COLO668 (cell line): ENCODE measurements at regions not wholly inside any gene's neighbourhood (a gene's known extent, or its start where the extent isn't known, plus 50 kb on each side); places are given as distances from the start of the nearest gene placed in this dataset.

Experiments
- DNase-seq: peaks from one replicate; lab custom pipeline; 2025; ENCODE audit not compliant: unreplicated experiment; lab: John Stamatoyannopoulos, UW

DNA sequence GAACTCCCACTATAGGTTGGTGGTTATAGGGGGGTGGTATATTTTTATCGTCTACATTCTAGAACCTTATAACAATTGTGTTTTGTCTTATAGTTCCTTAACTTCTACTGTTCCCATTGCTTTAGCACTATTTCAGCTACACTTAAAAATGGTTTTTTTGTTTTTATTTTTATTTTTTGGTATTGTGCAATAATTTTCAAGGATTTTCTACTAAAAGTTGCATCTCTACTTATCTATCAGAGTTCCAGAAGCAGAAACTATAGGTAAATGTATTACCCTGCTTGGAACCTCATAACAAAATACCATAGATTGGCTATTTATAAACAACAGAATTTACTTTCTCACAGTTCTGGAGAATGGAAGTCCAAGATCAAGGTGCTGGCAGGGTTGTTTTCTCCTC lies 981.6 kb upstream of the CNTNAP5 start:
- DNase-seq = no peak

DNA sequence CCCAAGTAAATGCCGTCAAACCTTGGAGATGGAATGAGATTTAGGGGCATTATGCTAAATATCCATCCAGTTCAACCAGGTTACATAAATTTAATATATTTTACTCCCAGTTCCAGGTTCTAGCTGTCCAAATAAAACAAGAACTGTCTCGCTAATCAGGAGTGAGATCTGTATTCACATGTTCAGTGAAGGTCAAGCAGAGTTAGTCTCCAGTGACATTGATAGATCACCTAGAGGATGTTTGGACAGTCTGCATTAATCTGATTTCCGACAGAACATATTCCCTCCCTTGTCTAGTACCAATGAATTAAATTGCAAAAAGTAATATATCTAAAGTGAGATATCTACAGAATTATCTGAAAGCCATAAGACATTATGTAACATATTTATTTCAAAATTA lies 979.4 kb upstream of the CNTNAP5 start:
- no peak for DNase-seq

DNA sequence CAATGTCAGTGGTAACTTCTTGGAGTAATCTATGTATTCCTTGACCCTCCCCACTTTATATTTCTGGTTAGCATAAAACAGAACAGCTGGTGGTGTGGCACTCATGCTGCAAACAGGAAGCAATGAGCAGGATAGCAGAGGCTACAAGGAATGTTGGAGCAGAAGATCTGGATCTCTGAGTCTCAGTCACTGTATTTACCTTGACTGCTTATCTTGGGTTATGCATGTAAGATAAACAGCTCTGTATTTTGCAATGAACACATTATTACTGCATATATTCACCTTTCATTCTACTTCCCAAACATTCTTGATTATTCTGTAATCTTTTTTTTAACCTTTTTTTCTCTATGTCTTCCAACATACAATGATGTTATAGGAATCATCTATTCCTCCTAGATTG lies 977.9 kb upstream of the CNTNAP5 start:
- DNase-seq = no peak

DNA sequence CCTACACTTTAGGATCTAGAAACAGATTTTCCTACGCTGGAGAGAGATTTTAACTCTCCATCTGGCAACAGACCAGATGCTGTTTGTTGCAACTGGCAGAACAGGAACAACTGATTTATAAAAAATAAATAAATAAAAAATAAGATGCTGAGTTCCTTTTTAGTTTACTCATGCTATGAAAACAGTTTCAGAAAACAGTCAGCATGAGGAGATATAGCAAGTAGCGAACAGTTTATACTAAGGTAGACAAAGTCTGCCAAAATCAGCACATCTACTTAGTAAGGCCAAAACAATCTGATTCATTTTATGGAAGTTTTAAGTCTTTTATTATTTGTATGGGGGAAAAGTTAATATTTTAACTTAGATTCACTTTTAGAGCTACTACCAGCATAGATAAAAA lies 974.0 kb upstream of the CNTNAP5 start:
- DNase-seq = no peak

DNA sequence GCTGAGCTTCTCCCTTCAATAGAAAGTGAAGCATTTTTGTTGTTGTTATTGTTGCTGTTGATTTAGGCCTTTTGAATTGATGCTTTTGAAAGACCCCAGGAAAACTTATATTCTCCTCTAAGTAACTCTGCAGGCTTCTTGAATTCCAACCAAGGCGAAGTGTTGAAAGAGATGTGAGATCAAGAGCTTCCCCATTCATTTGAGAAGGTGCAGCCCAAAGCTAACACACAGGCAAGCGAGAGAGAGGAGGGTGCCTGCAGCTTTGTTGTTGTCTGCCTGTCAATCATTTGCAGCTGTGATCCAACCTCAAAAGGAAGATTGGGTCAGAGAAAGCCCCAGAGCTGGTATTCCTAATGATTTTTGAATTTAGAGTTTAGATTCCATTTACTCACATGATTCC lies 963.6 kb upstream of the CNTNAP5 start:
- no peak for DNase-seq

DNA sequence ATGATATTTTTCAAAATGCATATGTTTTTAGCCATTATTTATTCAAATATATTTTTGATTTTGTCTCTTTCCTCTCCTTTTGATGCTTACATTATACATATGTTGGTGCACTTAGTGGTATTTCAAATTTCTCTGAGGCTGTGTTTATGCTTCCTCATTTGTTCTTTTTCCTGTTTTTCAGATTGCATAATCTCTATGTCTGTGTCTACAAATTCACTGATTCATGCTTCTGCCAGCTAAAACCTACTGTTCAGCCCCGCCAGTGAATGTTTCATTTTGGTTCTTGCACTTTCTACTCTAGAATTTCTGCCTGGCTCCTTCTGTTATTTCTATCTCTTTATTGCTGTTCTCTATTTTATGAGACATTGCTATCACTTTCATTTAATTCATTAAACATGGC lies 951.7 kb upstream of the CNTNAP5 start:
- no peak for DNase-seq

DNA sequence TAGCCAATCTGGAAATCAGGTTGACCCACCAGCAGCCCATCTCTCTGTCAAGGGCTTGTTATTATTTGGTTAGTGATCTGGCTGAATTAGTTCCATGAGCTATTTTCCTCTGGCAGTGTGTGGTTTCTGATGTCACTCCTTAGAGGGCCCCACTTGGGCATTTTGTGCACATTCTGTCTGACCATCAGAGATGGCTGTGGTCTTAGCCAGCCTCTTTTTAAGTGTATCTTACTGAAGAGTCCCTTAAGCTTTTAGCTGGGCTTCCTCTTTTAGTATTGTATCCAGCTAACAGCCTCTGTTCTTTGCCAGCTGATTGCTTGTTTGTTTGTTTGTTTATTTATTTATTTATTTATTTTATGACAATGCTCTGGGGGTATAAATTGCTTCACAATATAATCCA lies 951.1 kb upstream of the CNTNAP5 start:
- no peak for DNase-seq

DNA sequence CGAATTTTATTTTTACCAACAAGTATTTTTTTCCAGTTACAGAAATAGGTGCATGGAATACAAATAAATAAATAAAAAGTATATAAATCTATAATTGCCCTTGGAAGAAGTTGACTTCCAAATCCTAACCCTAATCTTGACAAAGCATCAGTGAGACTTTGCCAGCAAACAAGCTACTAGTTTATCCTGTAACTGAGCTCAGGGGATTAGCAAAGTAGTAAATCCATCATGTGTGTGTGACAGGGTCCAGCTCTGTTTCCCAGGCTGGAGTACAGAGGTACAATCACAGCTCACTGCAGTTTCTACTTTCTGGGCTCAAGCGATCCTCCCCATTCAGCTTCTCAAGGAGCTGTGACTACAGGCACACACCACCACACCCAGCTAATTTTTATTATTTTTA lies 948.0 kb upstream of the CNTNAP5 start:
- DNase-seq = no peak

DNA sequence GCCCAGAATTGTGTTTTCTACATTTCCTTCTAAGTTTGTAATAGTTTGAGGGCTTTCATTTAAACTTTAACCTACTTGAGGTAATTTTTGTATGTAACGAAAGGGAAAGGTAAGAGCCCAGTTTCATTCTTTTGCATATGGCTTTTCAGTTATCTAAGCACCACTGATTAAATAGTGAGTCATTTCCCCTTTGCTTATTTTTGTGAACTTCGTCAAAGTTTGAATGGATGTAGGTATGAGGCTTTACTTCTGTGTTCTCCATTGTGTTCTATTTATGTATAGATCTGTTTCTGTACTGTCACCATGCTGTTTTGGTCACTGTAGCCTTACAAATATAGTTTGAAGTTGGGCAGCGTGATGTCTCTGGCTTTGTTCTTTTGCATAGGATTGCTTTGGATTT lies 944.8 kb upstream of the CNTNAP5 start:
- DNase-seq = no peak

DNA sequence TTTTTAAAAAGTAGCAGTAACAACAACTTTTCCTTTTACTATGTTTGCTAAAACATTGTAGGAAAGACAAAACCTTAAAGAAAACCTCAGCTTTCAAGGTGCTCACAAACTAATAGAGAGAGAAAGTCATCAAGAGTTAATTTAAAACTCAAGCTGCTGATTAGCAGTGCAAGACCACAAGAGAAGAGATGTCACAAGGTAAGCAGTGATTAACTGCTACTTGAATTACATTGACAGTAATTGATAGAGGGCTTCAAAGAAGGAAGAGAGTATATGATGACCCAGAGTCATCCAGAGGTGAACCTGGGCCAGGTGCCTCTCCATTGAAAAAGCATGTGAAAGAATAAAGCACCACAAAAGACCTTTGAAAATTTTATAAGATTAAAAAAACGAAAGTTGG lies 939.6 kb upstream of the CNTNAP5 start:
- DNase-seq = no peak

DNA sequence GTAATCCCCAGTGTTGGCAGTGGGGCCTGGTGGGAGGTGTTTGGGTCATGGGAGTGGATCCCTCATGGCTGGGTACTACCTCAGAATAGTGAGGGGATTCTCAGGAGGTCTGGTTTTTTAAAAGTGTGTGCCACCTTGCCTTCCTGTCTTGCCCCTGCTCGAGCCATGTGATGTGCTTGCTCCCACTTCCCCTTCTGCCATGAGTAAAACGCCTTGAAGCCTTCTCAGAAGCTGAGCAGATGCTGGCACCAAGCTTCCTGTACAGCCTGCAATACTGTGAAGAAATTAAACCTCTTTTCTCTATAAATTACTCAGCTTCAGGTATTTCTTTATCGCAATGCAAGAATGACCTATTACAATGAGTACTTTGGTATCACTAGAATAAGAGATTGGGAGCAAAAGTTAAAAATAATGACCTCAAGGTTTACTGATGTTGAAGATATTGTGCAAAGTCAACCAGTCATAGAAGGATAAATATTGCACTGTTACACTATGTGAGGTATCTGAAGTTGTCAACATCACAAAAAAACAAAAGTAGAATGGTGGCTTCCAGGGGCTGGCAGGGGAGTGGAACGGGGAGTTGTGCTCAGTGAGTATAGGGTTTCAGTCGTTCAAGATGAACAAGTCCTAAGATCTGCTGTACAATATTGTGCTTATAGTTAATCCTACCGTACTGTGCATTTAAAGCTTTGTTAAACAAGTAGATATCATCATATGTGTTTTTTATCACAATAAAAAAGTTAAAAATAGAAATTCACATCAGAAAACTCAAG lies 938.3 kb upstream of the CNTNAP5 start:
- no peak for DNase-seq

DNA sequence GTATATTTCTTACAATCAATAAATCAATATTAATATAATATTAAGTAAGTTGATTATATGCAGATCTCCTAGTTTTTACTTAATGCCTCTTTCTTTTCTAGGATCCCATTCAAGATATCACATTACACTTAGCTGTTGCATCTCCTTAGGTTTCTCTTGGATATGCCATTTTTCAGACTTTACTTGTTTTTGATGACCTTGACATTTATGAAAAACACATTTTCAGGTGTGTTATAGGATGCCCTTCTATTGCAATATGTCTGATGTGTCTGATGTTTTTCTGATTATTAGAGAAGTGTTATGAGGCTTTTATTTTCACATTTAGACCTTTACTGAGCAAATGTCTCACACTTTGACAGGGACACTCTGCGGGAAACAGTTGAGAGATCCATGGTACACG lies 933.6 kb upstream of the CNTNAP5 start:
- DNase-seq = no peak

DNA sequence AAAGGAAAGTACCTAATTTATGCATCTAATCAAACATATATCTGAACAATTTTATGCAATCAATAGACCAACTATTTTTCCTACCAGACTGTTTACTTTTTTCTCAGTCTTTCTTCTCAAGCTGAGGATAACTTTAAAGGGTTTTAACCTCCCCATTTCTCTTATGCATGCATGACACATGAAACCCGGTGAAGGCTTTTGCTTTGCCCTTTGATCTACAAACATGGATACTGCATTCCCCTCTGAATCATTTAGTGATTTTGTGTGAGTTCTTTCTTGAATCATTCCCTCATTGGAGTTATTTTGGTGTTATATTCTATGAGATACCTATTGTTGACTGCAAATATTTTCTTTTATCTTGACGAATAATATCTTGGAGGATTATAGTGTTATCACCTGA lies 931.9 kb upstream of the CNTNAP5 start:
- DNase-seq = no peak

DNA sequence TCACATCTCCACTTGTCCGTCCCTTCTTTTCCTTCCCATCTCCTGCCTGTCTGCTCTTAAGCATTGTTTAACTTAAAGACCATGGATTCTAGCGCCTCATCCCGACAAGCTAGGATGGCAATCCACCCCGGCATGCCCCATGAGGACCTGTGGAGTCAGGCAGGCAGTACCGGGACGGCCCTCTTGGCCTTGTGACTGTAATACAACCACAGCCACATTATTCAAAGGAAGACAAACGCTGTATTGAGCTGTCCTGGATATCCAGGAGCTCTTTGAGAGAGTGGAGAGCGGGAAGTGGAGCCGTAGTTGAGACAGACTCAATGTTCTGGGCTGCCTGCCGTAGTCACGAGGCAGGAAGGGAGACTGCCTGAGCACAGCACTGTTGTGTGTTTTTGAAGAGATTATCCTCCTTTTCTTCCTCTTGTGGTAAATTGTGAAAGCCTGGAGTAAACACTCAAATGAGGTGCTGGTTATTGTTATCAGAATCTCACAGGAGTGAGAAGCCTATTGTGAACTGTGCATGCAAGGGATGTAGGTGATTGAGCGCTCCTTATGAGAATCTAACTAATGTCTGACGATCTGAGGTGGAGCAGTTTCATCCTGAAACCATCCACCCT lies 929.8 kb upstream of the CNTNAP5 start:
- DNase-seq = no peak

DNA sequence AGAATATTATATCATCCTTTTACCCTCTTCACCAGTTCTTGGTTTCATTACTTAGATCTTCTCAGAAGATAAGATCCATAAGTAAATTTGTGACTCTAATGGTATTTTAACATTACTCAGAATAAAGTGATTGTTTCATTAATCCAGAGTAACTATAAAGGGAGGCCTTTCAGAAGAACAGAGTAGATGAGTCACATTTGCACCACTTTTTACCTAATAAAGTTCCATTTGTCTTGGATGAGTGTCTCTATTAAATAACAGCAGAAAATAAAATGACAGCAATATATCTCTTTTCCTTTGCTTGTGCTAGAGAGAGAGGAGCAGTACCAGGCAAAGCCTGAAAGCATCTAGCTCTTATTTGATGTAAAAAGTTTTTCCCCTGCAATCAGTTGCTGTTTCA lies 926.5 kb upstream of the CNTNAP5 start:
- no peak for DNase-seq

DNA sequence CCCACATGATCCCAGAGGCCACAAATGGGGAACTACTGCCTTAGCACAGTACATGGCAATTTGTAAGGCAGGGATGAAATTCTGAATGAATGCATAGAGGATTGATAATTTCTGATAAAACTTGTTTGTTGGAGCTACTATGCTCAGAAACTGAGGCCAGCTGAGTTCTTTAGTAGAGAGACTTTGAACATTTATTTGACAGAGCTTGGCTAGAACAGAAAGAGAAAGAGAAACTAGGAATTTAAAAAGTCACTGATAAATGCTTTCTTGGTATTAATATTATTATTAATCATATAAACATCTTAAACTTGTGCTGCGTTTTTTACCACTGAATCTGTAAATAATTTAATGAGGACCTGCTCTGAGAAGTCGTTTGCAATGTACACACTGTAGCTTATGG lies 923.7 kb upstream of the CNTNAP5 start:
- DNase-seq = no peak

DNA sequence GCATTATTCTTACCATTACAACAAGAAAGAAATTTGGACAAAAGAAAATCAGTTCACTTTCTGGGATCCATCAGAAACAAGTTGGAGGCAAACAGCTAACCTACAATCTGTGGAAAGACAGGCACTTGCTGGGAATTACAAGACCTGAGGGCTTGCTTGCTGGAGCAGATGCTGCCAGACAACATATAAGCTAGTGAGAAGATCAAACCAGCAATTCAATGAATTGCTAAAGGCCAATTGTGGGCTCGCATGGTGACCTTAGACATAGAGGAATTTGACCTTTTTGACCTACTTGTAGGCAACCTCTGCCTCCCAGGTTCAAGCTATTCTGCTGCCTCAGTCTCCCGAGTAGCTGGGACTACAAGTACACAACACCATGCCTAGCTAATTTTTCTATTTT lies 921.2 kb upstream of the CNTNAP5 start:
- DNase-seq = no peak

DNA sequence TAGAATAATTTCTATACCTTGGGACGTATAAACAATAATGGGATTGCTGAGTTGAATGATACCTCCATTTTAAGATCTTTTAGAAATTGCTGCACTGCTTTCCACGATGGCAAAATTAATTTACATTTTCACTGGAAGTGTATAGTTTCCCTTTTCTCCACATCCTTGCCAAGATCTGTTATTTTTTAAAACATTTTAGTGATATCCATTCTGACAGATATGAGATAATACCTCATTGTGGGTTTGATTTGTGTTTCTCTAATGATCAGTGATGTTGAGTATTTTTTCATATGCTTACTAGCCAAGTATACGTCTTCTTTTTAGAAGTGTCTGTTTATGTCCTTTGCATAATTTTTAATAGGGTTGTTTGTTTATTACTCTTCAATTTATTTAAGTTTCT lies 908.5 kb upstream of the CNTNAP5 start:
- DNase-seq = no peak

DNA sequence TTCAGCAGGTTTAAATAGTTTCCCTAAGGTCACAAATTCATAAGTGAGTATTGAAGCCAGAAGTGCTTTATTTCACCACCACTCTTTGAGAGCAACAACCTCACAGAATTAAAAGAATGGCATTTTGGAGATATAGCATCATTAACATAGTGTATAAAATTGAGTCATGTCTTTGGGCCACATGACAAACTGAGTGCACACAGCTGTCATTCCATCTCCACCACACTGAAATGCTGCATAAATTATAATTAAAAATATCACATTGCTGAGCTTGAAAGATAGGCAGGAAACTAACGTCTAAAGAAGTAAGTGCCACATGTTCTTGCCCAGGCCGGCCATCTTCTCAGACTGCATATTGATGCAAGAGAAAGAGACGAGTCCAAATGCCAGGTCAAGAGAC lies 897.9 kb upstream of the CNTNAP5 start:
- DNase-seq = no peak

DNA sequence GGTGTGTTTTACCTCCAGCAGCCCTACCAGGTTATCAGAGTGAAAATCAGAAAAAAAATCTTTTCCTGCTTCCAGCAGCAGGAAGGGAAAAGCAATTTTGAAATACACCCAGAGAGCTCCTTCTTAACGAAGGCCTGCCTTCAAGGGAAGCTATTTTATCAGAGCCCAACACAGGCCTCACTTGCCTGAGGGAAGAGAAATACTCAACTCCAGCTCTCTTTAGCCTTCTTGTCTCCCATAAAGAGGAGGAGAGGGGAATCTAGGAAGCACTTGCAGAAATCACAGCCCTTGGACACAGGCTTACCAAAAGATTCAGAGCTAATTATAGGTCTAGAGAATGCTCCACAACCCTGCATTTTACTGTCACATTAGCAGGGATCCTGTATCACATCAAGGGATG lies 896.1 kb upstream of the CNTNAP5 start:
- no peak for DNase-seq

DNA sequence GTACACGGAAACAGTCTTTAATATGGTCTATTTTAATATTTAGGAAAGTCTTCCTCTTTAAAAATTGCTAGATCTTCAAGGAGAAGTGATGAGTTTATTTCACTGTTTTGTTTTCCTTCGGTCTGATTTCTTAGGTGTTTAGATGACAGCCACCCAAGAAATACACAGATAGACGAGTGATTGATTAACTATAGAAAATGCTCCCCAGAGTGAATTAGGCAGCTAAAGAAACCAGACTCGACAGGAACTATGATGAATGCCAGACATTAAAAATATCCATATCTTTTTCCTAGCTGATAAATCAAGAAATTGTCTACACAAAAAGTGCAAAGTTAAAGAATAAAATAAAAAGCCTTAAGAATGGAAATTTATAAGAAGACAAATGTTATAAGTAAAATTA lies 888.7 kb upstream of the CNTNAP5 start:
- DNase-seq = no peak

DNA sequence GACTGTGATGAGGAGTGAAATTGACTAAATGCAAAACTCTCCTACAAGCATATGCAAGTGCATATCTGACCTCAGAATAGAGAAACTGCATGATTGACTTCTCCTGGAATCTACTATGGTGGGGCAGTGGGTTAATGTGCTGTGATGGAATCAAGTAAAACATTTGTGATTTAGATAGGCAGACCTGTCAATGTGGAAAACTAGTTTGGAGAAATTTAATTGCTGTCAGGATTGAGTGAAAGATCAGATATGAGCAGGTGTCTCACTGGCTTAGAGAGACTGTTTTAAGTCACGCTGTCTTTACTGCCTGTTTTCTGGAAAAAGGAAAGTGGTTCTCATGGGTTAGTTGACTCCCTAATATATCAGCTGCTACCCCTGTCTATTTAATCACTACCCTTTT lies 881.0 kb upstream of the CNTNAP5 start:
- DNase-seq = no peak

DNA sequence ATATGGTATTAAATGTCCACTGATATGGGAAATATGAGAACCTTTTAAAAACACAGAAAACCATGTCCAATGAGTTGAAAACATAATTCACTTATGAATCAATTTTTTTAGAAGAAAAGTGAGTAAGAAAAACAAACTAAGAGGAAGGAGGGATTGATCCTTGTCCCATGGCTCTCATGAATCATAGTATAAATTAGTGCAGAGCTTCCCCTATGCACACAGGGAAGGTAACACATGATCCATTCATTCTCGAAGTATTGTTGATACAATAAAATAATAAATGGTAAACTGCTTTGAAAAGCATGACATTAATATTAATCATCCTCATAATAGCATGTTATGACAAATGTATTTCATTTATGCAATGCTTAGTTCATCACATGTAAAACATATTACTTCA lies 872.0 kb upstream of the CNTNAP5 start:
- no peak for DNase-seq
